Neuronal stem cell (in vitro differentiated cells): ENCODE measurements at regions not wholly inside any gene's neighbourhood (a gene's known extent, or its start where the extent isn't known, plus 50 kb on each side); places are given as distances from the start of the nearest gene placed in this dataset.

Experiments used
- DNase-seq: peaks from one replicate; pipeline ENCODE4 v3.0.0-alpha.2; 2013; ENCODE audit warnings: low spot score
- H2AFZ ChIP-seq: one replicate; pipeline ENCODE4 v1.6.1; 2013; ENCODE audit warnings: mild to moderate bottlenecking, low read length, inconsistent platforms
- H2AK5ac ChIP-seq: 2 replicates; pipeline ENCODE4 v1.6.1; 2013; ENCODE audit warnings: low read depth, mild to moderate bottlenecking, inconsistent platforms, low read length, moderate library complexity, mixed read lengths
- H2BK120ac ChIP-seq: 2 replicates; pipeline ENCODE4 v1.6.1; 2013; ENCODE audit warnings: low read depth, mild to moderate bottlenecking, inconsistent platforms, low read length, moderate library complexity, mixed read lengths
- H2BK12ac ChIP-seq: one replicate; pipeline ENCODE4 v1.6.1; 2013; ENCODE audit warnings: low read length, inconsistent platforms
- H2BK15ac ChIP-seq: 2 replicates; pipeline ENCODE4 v1.6.1; 2013; ENCODE audit warnings: mild to moderate bottlenecking, low read length, inconsistent platforms, mixed read lengths
- H2BK5ac ChIP-seq: one replicate; pipeline ENCODE4 v1.6.1; 2013; ENCODE audit warnings: inconsistent platforms, mild to moderate bottlenecking, low read length, moderate library complexity
- H3K14ac ChIP-seq: one replicate; pipeline ENCODE4 v1.6.1; 2013; ENCODE audit warnings: low read length, inconsistent platforms
- H3K18ac ChIP-seq: 2 replicates; pipeline ENCODE4 v1.6.1; 2013; ENCODE audit warnings: low read length, inconsistent platforms
- H3K23ac ChIP-seq: 2 replicates; pipeline ENCODE4 v1.6.1; 2013; ENCODE audit warnings: low read depth, mild to moderate bottlenecking, mixed read lengths, low read length, inconsistent platforms; ENCODE audit not compliant: poor library complexity
- H3K27ac ChIP-seq: replicated peaks from 3 replicates; pipeline ENCODE4 v1.5.1; 2013; ENCODE audit warnings: low read length, inconsistent platforms
- H3K27me3 ChIP-seq, 3 experiments: 2 replicates each; pipeline ENCODE4 v1.6.1; 2013; ENCODE audit warnings: low read length in 3 of 3, mild to moderate bottlenecking in 2 of 3, inconsistent platforms in 1 of 3, low read depth in 1 of 3, mixed read lengths in 1 of 3, moderate library complexity in 1 of 3; ENCODE audit not compliant: control insufficient read depth in 3 of 3, insufficient read depth in 3 of 3
- H3K36me3 ChIP-seq, 2 donors: replicated peaks in 1 of 2; 2 replicates each; pipeline ENCODE4 v1.6.1; 2013; ENCODE audit warnings: low read length in 2 of 2; ENCODE audit not compliant: control insufficient read depth in 2 of 2, insufficient read depth in 2 of 2
- H3K4ac ChIP-seq: 2 replicates; pipeline ENCODE4 v1.6.1; 2013; ENCODE audit warnings: inconsistent platforms, mild to moderate bottlenecking, low read length, moderate library complexity
- H3K4me1 ChIP-seq, 2 donors: 1 replicate in 1 of 2; 2 replicates in 1 of 2; pipeline ENCODE4 v1.6.1; 2013; ENCODE audit warnings: low read length in 2 of 2, low read depth in 1 of 2; ENCODE audit not compliant: control insufficient read depth in 2 of 2, insufficient read depth in 1 of 2
- H3K4me2 ChIP-seq: one replicate; pipeline ENCODE4 v1.6.1; 2013; ENCODE audit warnings: mild to moderate bottlenecking, low read length, inconsistent platforms; ENCODE audit not compliant: insufficient read depth, poor library complexity, severe bottlenecking
- H3K4me3 ChIP-seq, 2 donors: 2 replicates each; pipeline ENCODE4 v1.5.1; 2013; ENCODE audit warnings: low read length in 2 of 2, mild to moderate bottlenecking in 2 of 2, inconsistent platforms in 1 of 2, moderate library complexity in 1 of 2
- H3K79me1 ChIP-seq: one replicate; pipeline ENCODE4 v1.6.1; 2013; ENCODE audit warnings: low read depth, mild to moderate bottlenecking, inconsistent platforms, low read length, moderate library complexity
- H3K9ac ChIP-seq: one replicate; pipeline ENCODE4 v1.6.1; 2013; ENCODE audit warnings: mild to moderate bottlenecking, low read depth, low read length, inconsistent platforms; ENCODE audit not compliant: poor library complexity
- H3K9me3 ChIP-seq, 2 donors: replicated peaks in 1 of 2; 2 replicates each; pipeline versions ENCODE3 to v1.6.1; 2013; ENCODE audit warnings: low read length in 2 of 2, mild to moderate bottlenecking in 2 of 2, inconsistent platforms in 1 of 2, low read depth in 1 of 2, mixed read lengths in 1 of 2, moderate library complexity in 1 of 2; ENCODE audit not compliant: control insufficient read depth in 2 of 2, insufficient read depth in 1 of 2
- H4K8ac ChIP-seq: one replicate; pipeline ENCODE4 v1.6.1; 2013; ENCODE audit warnings: low read depth, mild to moderate bottlenecking, inconsistent platforms, low read length, moderate library complexity
- H4K91ac ChIP-seq: one replicate; pipeline ENCODE4 v1.6.1; 2013; ENCODE audit warnings: low read length, low read depth, mild to moderate bottlenecking, inconsistent platforms; ENCODE audit not compliant: poor library complexity
- whole genome bisulfite sequencing, 2 donors: extraction: QIAGEN DNeasy Blood & Tissue Kit; methylation state at CpG; one replicate each; pipeline ENCODE4 v1.1.7; 2013; ENCODE audit warnings: missing lambda C conversion rate in 2 of 2, mixed read lengths in 1 of 2; ENCODE audit not compliant: insufficient read length in 2 of 2, insufficient replicate concordance in 1 of 2; ENCODE audit errors: extremely low coverage in 2 of 2; 5-methylcytosine and 5-hydroxymethylcytosine counted together

- peaks cover 0 to 3% of the 10 kb centered on the region in 2 donors for H3K4me1 ChIP-seq
- no peak overlapping the region for H2BK120ac ChIP-seq
- no peak overlapping the region for H3K27ac ChIP-seq
- H2BK12ac ChIP-seq: no peak overlapping the region
- H4K91ac ChIP-seq: no peak overlapping the region
- no peak overlapping the region for H3K4me2 ChIP-seq
- H3K14ac ChIP-seq: peak overlapping the region; percentile 57
- WGBS, 2 donors: no CpG with 5 or more reads among the region's 13 CpGs
- H2BK5ac ChIP-seq: no peak overlapping the region
- H3K27me3 ChIP-seq: no peaks in the 10 kb centered on the region
- no peak overlapping the region for H2BK15ac ChIP-seq
- H3K36me3 ChIP-seq: no peaks in the 10 kb centered on the region
- no peak overlapping the region for H4K8ac ChIP-seq
- no peak overlapping the region for H3K18ac ChIP-seq
- H3K9me3 ChIP-seq: no peaks in the 10 kb centered on the region
- no peak overlapping the region for H3K23ac ChIP-seq
- H2AK5ac ChIP-seq: no peak overlapping the region
- DNase-seq: no peak
- H2AFZ ChIP-seq: no peak overlapping the region
- no peaks in the 10 kb centered on the region for H3K79me1 ChIP-seq
- H3K4me3 ChIP-seq: no peak overlapping the region
- no peak overlapping the region for H3K9ac ChIP-seq
- H3K4ac ChIP-seq: no peak overlapping the region
Measured at GRCh38 chr10:47247148-47248059, 52.6 kb upstream of the GDF10 start.

- no peak overlapping the region for H3K18ac ChIP-seq
- H4K8ac ChIP-seq: peak overlapping the region; percentile 57
- H3K23ac ChIP-seq: no peak overlapping the region
- H3K27ac ChIP-seq: no peak overlapping the region
- H4K91ac ChIP-seq: no peak overlapping the region
- H2BK5ac ChIP-seq: no peak overlapping the region
- no peaks in the 10 kb centered on the region for H3K36me3 ChIP-seq
- no CpG with 5 or more reads among the region's 8 CpGs for WGBS, 2 donors
- no peak overlapping the region for H3K9ac ChIP-seq
- no peak overlapping the region for H3K4me3 ChIP-seq
- no peak overlapping the region for H2BK12ac ChIP-seq
- no peaks in the 10 kb centered on the region for H3K9me3 ChIP-seq
- H3K27me3 ChIP-seq: no peaks in the 10 kb centered on the region
- no peak overlapping the region for H2BK120ac ChIP-seq
- H3K4me1 ChIP-seq: peaks cover 3 to 4% of the 10 kb centered on the region in 2 donors
- H3K79me1 ChIP-seq: no peaks in the 10 kb centered on the region
- H3K4me2 ChIP-seq: no peak overlapping the region
- no peak overlapping the region for H3K4ac ChIP-seq
- no peak overlapping the region for H3K14ac ChIP-seq
- no peak overlapping the region for H2BK15ac ChIP-seq
- H2AFZ ChIP-seq: no peak overlapping the region
- DNase-seq: no peak
- H2AK5ac ChIP-seq: no peak overlapping the region
Measured at GRCh38 chr10:47248386-47249090, 51.5 kb upstream of the GDF10 start.

GRCh38 chr10:47249881-47250280 lies 50.1 kb upstream of the GDF10 start:
- DNase-seq: no peak
- no peak overlapping the region for H4K91ac ChIP-seq
- no peak overlapping the region for H3K4me3 ChIP-seq
- no peak overlapping the region for H3K9ac ChIP-seq
- H3K18ac ChIP-seq: no peak overlapping the region
- no peak overlapping the region for H2AFZ ChIP-seq
- H3K27me3 ChIP-seq: no peaks in the 10 kb centered on the region
- no peak overlapping the region for H2AK5ac ChIP-seq
- H3K4me1 ChIP-seq: peaks cover 6 to 8% of the 10 kb centered on the region in 2 donors
- H3K4ac ChIP-seq: no peak overlapping the region
- no peak overlapping the region for H2BK5ac ChIP-seq
- no peak overlapping the region for H3K23ac ChIP-seq
- H3K27ac ChIP-seq: no peak overlapping the region
- no peak overlapping the region for H4K8ac ChIP-seq
- no CpG with 5 or more reads among the region's 4 CpGs for WGBS, 2 donors
- H3K79me1 ChIP-seq: no peaks in the 10 kb centered on the region
- no peak overlapping the region for H2BK12ac ChIP-seq
- H3K14ac ChIP-seq: no peak overlapping the region
- no peak overlapping the region for H3K4me2 ChIP-seq
- H3K9me3 ChIP-seq: no peaks in the 10 kb centered on the region
- H3K36me3 ChIP-seq: no peaks in the 10 kb centered on the region
- no peak overlapping the region for H2BK15ac ChIP-seq
- H2BK120ac ChIP-seq: no peak overlapping the region
